Liver (tissue), 3 donors: ENCODE measurements at regions not wholly inside any gene's neighbourhood (a gene's known extent, or its start where the extent isn't known, plus 50 kb on each side); places are given as distances from the start of the nearest gene placed in this dataset.

Source experiments
- CTCF ChIP-seq: fragments of 150-350 bp; IDR thresholded peaks from 2 replicates; pipeline ENCODE4 v1.5.1; 2017; ENCODE audit warnings: improper control_type of control experiment, low read depth, low read length; ENCODE audit not compliant: missing input control
- JUND ChIP-seq, 2 donors: IDR thresholded peaks; 2 replicates each; pipeline ENCODE4 v1.6.1; 2016; ENCODE audit warnings: antibody characterized with exemption in 2 of 2
- SP1 ChIP-seq: IDR thresholded peaks from 2 replicates; pipeline ENCODE4 v1.6.1; 2018; ENCODE audit warnings: antibody characterized with exemption, mild to moderate bottlenecking
- YY1 ChIP-seq: IDR thresholded peaks from 2 replicates; pipeline ENCODE4 v1.6.1; 2016; ENCODE audit warnings: antibody characterized with exemption, mild to moderate bottlenecking
- ZBTB33 ChIP-seq: IDR thresholded peaks from 2 replicates; pipeline ENCODE4 v1.6.1; 2016; ENCODE audit warnings: antibody characterized with exemption
- TF ChIP-seq, protein P1 (sequence below): IDR thresholded peaks from 2 replicates; pipeline ENCODE4 v1.6.1; 2016; ENCODE audit warnings: antibody characterized with exemption, mild to moderate bottlenecking
- TF ChIP-seq, protein P2 (sequence below): IDR thresholded peaks from 2 replicates; pipeline ENCODE4 v1.6.1; 2016; ENCODE audit warnings: antibody characterized with exemption
- donor health status: healthy.
- donor health status: healthy.

- TF ChIP-seq CTCF (no peak), ZBTB33 (no peak), SP1 (no peak), YY1 (no peak), JUND (IDR thresholded peaks at IDR 0.05) (no peak)
- TF ChIP-seq, protein P1, sequence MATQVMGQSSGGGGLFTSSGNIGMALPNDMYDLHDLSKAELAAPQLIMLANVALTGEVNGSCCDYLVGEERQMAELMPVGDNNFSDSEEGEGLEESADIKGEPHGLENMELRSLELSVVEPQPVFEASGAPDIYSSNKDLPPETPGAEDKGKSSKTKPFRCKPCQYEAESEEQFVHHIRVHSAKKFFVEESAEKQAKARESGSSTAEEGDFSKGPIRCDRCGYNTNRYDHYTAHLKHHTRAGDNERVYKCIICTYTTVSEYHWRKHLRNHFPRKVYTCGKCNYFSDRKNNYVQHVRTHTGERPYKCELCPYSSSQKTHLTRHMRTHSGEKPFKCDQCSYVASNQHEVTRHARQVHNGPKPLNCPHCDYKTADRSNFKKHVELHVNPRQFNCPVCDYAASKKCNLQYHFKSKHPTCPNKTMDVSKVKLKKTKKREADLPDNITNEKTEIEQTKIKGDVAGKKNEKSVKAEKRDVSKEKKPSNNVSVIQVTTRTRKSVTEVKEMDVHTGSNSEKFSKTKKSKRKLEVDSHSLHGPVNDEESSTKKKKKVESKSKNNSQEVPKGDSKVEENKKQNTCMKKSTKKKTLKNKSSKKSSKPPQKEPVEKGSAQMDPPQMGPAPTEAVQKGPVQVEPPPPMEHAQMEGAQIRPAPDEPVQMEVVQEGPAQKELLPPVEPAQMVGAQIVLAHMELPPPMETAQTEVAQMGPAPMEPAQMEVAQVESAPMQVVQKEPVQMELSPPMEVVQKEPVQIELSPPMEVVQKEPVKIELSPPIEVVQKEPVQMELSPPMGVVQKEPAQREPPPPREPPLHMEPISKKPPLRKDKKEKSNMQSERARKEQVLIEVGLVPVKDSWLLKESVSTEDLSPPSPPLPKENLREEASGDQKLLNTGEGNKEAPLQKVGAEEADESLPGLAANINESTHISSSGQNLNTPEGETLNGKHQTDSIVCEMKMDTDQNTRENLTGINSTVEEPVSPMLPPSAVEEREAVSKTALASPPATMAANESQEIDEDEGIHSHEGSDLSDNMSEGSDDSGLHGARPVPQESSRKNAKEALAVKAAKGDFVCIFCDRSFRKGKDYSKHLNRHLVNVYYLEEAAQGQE: no peak
- TF ChIP-seq, protein P2, sequence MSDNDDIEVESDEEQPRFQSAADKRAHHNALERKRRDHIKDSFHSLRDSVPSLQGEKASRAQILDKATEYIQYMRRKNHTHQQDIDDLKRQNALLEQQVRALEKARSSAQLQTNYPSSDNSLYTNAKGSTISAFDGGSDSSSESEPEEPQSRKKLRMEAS: no peak
Measured at GRCh38 chr7:19369182-19369581, 224.0 kb upstream of the FERD3L start.
